Lower leg skin (tissue), 4 donors: ENCODE measurements at regions not wholly inside any gene's neighbourhood (a gene's known extent, or its start where the extent isn't known, plus 50 kb on each side); places are given as distances from the start of the nearest gene placed in this dataset.

ENCODE experiments used
- DNase-seq, 2 donors: peaks; one replicate each; pipeline ENCODE4 v3.0.0-alpha.2; 2019; ENCODE audit warnings: low spot score in 2 of 2
- H3K4me3 ChIP-seq: fragments of 200-600 bp; sonication (generic); 2 replicates; pipeline ENCODE4 v1.5.1; 2017; ENCODE audit warnings: mild to moderate bottlenecking, low read depth; ENCODE audit not compliant: poor library complexity, severe bottlenecking
- CTCF ChIP-seq, 3 donors: fragments of 450-650 bp; IDR thresholded peaks; one replicate each; pipeline ENCODE4 v1.5.1; 2016; ENCODE audit warnings: antibody characterized with exemption in 3 of 3, mild to moderate bottlenecking in 3 of 3, moderate library complexity in 2 of 3
- POLR2A ChIP-seq, 2 donors: fragments of 450-650 bp; IDR thresholded peaks; one replicate each; pipeline ENCODE4 v1.6.1; 2016 to 2017; ENCODE audit warnings: antibody characterized with exemption in 2 of 2, mild to moderate bottlenecking in 1 of 2, moderate library complexity in 1 of 2
- WGBS, 2 donors: methylation state at CpG; one replicate each; pipeline ENCODE4 v1.1.5; 2018; 5-methylcytosine and 5-hydroxymethylcytosine counted together
- intact Hi-C: fragments of 100-400 bp; cut with DNase I; formaldehyde crosslinking; loops from one replicate; pipeline ENCODE4 v1.15.0; 2023; ENCODE audit warnings: low total_unique reads

DNA sequence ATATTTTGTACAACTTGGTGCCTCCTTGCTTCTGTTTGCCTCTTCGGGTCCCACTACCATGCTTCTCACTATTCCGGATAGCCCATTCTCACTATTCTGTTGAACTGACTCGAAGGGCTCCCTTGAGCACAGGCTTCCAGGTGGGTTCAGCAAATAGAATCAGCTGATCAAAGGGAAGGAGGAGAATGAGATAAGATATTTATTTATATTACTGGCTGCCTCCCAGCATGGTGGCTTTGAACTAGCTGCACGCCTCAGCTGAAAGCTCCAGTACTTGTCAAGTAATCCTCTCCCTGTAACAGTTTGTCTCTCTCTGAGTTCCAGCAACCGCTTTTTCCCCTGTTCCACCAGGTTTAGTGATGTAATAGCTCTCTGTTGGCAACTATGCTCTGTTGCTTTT is 187.8 kb upstream of the HNRNPA3 start:
- H3K4me3 ChIP-seq: no peak overlapping the region
- TF ChIP-seq POLR2A (IDR thresholded peaks at IDR 0.05): no peak
- TF ChIP-seq CTCF (IDR thresholded peaks at IDR 0.05): no peak
- WGBS, 2 donors: 53 to 76% methylated on average over 5 of the region's 5 CpGs
- no peak for DNase-seq
- intact Hi-C loops: no loop called here

GRCh38 chr2:177026253-177026652 is 186.3 kb upstream of the HNRNPA3 start:
- WGBS, 2 donors: 64 to 69% methylated on average over 2 of the region's 2 CpGs

DNA sequence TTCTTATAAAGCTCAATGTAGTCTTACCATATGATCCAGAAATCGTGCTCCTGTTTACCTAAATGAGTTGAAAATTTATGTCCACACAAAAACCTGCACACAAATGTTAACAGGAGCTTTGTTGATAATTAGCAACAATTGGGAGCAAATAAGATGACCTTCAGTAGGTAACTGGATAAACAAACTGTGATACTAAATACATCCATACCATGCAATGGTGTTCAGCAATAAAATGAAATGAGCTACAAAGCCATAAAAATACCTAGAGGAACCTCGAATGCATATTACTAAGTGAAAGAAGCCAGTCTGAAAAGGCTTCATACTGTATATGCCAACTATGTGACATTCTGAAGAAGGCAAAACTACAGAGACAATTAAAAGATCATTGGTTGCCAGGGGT is 185.6 kb upstream of the HNRNPA3 start:
- WGBS, 2 donors: 73 to 83% methylated on average over 2 of the region's 2 CpGs

More at GRCh38 chr2:177026253-177026652, 186.3 kb upstream of the HNRNPA3 start:
- no peak overlapping the region for H3K4me3 ChIP-seq
- TF ChIP-seq CTCF (IDR thresholded peaks at IDR 0.05): no peak
- no peak for TF ChIP-seq POLR2A (IDR thresholded peaks at IDR 0.05)
- intact Hi-C loops: no loop called here
- no peak for DNase-seq

GRCh38 chr2:177028296-177028695 is 184.3 kb upstream of the HNRNPA3 start:
- no peak for TF ChIP-seq CTCF (IDR thresholded peaks at IDR 0.05)
- TF ChIP-seq POLR2A (IDR thresholded peaks at IDR 0.05): no peak
- WGBS, 2 donors: 89 to 97% methylated on average over 2 of the region's 2 CpGs
- intact Hi-C loops: no loop called here

More for the DNA sequence above, 185.6 kb upstream of the HNRNPA3 start:
- intact Hi-C loops: no loop called here
- no peak overlapping the region for H3K4me3 ChIP-seq
- no peak for DNase-seq
- TF ChIP-seq POLR2A (IDR thresholded peaks at IDR 0.05) (no peak), CTCF (IDR thresholded peaks at IDR 0.05) (no peak)

GRCh38 chr2:177029075-177029474 is 183.5 kb upstream of the HNRNPA3 start:
- no peak overlapping the region for H3K4me3 ChIP-seq
- intact Hi-C loops: no loop called here
- no peak for DNase-seq
- 89 to 92% methylated on average over 2 of the region's 2 CpGs for WGBS, 2 donors
- TF ChIP-seq CTCF (IDR thresholded peaks at IDR 0.05): no peak
- no peak for TF ChIP-seq POLR2A (IDR thresholded peaks at IDR 0.05)

More at GRCh38 chr2:177028296-177028695, 184.3 kb upstream of the HNRNPA3 start:
- H3K4me3 ChIP-seq: no peak overlapping the region
- no peak for DNase-seq

DNA sequence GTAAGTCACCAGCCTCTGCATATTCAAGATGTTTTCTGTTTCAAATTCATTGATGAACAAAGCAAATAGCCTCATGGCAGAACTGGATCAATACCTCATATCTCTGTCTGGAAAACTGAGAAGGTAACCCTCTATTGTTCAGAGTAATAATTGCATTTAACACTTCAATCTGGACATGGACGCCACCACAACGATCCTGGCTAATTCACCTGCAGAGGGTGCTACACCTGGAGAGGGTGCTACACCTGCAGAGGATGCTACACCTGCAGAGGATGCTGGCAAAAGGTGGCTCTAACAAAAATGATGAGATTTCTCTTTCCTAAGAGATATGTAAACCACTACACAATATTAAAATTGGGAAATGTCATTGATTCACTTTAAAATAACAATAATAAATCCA is 183.1 kb upstream of the HNRNPA3 start:
- intact Hi-C loops: no loop called here
- TF ChIP-seq POLR2A (IDR thresholded peaks at IDR 0.05) (no peak), CTCF (IDR thresholded peaks at IDR 0.05) (no peak)
- H3K4me3 ChIP-seq: no peak overlapping the region
- no peak for DNase-seq
- WGBS, 2 donors: 55 to 62% methylated on average over 2 of the region's 2 CpGs
